HG03469 (cell line): ENCODE measurements at regions not wholly inside any gene's neighbourhood (a gene's known extent, or its start where the extent isn't known, plus 50 kb on each side); places are given as distances from the start of the nearest gene placed in this dataset.
"Not testable (repeated sequence)": the region's sequence is repeated elsewhere in the genome, so short reads cannot be mapped to it uniquely, and the experiment has no call there.

Experiments used
- ATAC-seq: cut with Tn5 transposase; IDR thresholded peaks from one replicate; pipeline ENCODE4 v1.9.1; 2021; ENCODE audit warnings: mild to moderate bottlenecking, moderate library complexity, moderate number of reproducible peaks; ENCODE audit not compliant: unreplicated experiment

DNA sequence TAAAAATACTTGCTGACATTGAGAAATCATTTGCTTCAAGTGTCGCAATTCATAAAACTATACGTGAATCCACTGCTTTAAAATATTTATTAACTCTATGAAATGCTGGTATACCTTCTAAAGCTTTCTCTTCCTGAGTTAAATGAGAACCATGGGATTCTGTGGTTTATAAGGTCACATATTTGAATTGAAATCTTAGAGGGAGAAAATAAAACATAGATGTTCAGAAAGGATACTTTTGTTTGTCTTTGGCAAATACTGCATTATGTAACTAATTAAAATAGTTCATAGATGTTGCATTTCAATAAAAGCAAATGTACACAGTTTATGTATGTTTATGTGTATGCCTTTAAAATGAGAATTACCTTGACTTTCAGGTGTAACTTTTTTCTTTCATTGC is 250.1 kb downstream of the FAM170A start:
- no peak for ATAC-seq

DNA sequence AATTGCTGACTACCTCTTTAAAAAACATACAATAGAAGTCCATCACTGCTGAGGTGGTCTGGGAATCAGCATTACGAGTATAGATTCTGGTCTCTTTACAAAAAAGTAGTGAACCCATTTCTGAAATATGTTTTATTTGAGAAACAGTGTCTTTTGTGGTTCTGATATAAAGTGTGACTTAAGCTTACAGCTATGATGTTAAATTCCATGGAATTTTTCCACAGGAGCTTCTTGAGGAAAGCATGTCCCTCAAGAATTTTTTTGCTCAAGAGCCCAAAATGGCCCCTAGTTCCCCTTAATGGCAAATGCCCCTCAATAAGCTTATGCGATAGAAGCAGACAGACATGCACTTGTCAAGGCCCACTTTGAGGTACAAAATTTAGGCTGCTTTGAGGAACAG is 265.7 kb downstream of the FAM170A start:
- ATAC-seq, result no peak

GRCh38 chr5:119896826-119897536 is 267.6 kb downstream of the FAM170A start:
- ATAC-seq, result no peak

DNA sequence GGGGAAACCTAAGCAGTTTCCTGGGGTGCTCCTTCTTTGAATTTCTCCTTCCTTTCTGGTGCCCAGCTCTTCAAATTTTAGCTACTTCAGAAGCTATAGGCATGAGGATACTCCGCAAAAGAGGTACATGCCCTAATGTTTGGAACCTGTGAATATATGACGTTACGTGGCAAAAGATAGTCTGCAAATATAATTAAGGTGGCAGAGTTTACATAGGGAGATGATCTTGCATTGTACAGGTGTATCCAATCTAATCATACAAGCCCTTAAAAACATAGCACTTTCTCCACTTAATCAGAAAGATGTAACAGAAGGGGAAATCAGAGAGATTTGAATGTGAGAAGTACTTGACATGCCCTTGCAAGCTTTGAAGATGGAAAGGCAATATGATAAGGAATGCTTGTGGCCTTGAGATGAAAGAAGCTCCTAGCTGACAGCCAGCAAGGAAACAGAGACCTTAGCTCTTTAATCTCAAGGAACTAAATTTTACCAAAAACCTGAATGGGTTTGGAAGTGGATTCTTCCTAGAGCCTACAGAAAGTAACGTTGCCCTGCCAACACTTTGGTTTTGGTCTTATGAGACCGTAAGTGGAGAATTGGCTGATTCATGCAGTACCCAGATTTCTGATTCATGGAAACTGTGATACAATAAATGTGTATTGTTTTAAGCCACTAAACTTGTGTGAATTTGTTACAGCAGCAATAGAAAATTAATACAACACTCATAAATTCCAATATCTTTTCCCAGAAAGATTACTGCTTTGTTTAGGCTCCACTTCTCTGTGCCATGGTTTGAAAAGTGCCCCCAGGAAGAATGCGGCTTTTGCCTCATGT is 268.4 kb downstream of the FAM170A start:
- no peak for ATAC-seq

DNA sequence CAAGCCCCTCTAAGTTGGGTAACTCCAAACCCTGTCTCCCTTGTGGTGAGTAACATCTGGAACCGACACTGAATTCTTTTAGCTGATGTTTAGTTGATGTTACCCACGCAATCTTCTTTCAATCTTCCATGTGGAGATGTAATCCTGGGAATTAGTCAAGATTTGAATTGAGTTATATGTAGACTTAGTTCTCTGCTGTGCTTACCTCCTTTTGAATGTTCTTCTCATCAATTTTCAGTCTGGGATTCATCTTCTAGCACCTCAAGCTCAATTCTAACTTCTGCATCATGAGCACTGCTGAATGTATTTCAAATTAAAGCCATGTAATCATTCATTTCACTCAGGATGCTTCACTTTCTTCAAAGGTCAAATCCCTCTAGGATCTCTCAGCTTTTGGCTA is 270.6 kb downstream of the FAM170A start:
- no peak for ATAC-seq

DNA sequence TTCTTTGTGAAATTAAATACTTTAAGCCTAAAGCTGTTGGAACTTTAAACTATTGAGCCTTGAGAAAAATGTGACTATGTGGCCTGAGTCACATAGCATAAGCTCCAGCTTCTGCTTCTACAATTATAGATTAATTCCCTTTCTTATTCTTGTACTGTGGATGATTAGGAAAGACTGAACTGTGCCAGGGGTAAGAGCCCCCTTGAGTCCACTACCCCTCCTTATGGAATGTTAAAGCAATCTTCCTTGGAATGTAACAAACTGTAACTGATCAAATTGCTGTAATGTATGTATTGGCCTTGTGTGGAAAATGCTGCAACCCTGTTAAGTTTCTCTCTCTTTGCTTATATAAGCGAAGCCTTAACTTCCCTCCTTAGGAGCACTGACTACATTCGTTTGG is 273.2 kb downstream of the FAM170A start:
- ATAC-seq, result no peak

- ATAC-seq, result no peak
Observed at GRCh38 chr5:119913425-119913824, 284.1 kb downstream of the FAM170A start.

DNA sequence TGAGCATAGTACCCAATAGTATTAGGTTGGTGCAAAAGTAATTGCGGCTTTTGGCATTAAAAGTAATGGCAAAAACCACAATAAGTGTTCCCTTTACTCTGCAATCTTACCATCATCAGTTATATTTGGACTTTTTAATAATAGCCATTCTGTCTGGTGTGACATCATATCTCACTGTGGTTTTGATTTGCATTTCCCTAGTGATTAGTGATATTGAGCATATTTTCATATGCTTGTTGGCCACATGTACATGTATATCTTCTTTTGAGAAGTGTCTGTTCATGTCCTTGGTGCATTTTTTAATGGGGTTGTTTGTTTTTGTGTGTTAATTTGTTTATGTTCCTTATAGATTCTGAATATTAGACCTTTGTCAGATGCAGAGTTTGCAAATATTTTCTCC is 289.9 kb downstream of the FAM170A start:
- no peak for ATAC-seq

DNA sequence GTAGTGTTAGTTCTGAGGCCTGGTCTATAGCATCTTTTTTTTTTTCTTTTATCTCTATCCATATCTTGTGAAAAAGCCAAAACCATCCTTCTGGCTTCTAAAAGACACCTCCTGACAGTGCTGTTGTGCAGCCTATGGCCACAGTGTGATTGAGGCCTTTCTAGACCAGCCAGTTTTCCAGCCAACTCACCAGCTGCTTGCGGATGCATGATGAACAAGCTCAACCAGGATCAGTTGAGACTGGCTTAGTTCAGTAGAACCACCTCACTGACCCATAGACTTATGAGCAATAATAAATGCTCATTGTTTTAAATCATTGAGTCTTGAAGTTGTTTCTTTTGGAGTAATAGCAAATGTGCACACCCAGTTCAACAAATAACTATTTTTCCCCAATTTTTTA is 296.9 kb downstream of the FAM170A start:
- ATAC-seq, result no peak

- no peak for ATAC-seq
Observed at GRCh38 chr5:119928974-119929373, 299.6 kb downstream of the FAM170A start.

DNA sequence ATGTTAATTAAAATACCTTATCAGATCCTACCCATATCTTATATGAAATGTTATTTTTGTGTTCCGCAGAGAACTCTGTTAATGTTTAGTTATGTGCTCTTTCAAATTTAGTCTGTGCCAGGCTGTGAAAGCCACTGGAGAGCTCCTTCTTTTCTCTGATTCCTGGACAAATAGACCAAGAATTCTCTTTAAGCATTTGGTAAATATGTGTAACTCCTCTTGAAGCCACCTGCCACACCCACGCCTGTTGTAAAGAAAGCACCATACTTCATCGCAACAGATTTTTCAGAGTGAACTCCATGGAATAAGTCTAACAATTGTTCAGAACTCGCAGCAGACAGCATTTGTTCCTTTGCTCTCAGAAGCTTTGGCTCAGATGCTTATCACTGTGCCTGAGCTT is 301.1 kb downstream of the FAM170A start:
- ATAC-seq, result no peak

DNA sequence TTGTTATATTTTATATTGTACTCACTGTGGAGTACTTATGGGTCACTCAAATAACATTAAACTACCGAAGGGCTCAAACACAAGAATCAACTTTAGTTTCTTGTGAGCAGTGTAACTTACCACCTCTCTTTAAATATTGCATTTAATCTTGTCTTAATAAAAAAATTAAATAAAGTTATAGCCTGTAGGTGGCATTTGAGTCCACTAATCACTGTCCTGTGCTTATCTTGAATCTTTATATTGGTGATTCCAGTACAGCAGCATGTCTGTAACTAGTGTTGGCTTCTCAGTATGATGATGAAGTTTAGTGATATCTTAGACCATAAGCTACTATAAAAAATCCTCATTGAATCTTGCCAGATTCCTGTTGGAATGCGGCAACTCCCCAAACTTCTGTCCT is 313.8 kb downstream of the FAM170A start:
- no peak for ATAC-seq

DNA sequence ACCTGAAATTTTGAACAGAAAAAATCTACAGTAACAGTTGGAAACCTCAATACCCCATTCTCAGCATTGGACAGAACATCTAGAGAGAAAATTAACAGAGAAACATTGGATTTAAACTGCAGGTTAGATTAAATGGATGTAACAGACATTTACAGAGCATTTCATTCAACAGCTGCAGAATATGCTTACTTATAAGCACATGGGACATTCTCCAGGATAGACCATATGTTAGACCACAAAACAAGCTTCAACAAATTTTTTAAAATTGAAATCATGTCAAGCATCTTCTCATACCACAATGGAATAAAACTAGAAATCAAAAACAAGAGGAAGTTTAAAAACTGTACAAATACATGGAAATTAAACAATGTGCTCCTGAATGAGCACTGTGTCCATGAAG is 316.3 kb downstream of the FAM170A start:
- ATAC-seq, result no peak

DNA sequence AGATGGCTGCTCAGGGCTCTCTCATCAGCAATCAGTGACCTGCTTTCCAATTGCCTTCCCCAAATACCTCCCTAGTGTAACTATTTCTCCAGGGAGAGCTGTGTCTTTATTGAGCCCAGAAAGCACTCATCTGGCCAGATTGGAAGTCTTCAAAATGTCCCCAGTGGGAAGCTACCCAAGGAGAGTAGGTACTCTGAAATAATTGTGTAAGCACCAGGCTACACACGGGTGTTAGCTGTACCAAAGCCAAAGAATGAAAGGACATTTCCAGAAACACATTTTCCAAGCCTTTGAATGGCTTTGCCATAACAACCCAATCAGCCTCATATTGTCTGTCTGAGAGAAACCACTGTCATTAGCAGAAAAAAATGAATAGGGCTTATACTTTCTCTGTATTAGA is 318.8 kb downstream of the FAM170A start:
- ATAC-seq, result no peak

DNA sequence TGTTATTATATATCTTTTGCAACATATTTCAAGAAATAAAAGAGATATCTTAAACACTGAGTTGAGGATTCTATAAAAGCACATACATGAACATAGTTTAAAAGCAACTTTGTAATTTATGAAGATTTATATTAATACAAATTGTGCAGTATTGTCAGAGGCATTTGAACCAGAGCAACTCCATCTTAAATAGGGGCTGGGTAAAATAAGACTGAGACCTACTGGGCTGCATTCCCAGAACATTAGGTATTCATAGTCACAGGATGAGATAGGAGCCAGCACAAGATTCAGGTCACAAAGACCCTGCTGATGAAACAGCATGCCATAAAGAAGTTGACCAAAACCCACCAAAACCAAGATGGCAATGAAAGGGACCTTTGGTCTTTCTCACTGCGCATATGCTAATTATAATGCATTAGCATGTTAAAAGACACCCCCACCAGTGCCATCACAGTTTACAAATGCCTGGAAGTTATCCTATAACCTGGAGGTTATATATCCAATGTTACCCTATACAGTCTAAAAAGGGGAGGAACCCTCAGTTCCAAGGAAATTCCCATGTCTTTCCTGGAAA is 320.2 kb downstream of the FAM170A start:
- no peak for ATAC-seq

DNA sequence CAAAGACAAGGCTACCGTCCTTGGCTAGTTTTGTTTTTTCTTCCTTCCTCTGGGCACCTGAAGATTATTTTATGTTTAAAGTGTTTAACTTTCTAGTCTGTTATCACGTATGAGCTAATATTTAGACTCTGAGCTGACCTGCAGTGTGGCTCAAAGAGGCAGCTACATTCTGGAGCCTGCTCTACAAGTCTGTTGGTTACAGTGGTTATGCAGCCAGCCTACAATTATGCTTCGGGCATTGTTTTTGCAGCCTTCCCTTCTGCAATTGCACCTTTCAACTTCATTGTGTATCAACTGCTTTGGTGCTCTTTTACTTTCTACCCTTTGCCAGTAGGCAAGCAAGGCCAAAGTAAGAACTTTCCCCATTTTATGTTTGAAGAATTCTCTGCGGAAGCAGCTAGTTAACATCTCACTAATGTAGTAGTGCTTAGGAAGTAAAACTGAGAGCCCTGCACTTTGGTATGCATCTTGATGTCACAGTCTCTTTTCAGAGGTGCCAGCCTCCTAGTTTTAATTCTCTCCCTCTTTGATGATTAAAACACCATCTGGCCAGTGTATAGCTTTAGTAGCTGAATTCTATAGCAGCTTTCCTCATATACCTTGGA is 322.1 kb downstream of the FAM170A start:
- no peak for ATAC-seq

- no peak for ATAC-seq
Observed at GRCh38 chr5:119953474-119953873, 324.1 kb downstream of the FAM170A start.

GRCh38 chr5:119954106-119954505 is 324.7 kb downstream of the FAM170A start:
- ATAC-seq, result no peak

GRCh38 chr5:119961993-119962392 is 332.6 kb downstream of the FAM170A start:
- ATAC-seq, result no peak

- ATAC-seq, result no peak
Observed at GRCh38 chr5:119966028-119966427, 336.7 kb downstream of the FAM170A start.

DNA sequence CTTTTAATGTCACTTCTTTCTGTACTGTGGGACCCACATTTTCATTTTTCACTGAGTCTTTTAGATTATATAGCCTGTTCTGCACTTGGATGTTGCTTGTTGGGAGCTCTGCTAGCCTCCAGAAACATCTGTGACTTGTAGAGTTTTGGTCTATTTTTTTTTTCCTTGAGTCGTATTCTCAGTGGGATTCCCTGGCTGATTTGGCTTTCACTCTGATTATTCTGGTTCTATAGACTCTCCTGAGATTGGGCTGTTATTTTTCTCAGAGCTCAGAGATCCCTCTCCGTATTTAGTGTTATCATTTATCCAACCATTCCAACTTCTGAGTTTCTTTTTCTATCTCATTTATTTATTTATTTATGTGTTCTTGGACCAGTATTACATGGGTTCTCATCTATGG is 339.3 kb downstream of the FAM170A start:
- ATAC-seq, result no peak

DNA sequence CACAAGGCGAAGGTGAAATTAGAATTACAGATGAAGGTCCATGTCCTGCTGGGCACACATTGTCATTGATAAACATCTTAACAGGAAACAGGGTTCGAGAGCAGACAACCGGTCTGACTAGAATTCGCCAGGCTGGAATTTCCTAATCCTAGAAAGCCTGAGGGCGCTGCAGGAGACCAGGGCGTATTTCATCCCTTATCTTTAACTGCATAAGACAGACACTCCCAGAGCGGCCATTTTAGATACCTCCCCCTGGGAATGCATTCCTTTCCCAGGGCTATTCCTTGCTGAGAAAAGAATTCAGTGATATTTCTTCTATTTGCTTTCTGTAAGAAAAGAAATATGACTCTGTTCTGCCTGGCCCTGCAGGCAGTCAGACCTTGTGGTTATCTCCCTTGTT is 357.7 kb downstream of the FAM170A start:
- not testable (repeated sequence) for ATAC-seq
